ENCODE measurements at regions not wholly inside any gene's neighbourhood (a gene's known extent, or its start where the extent isn't known, plus 50 kb on each side); places are given as distances from the start of the nearest gene placed in this dataset.

GRCh38 chr6:23262864-23263263, 693.5 kb downstream of the HDGFL1 start:
- H4K91ac ChIP-seq (ENCODE audit: insufficient read length, low read depth, low read length): no peak overlapping the region
- no peak overlapping the region for H3K23ac ChIP-seq (ENCODE audit: insufficient read length, low read depth, low read length)
- no peak overlapping the region for H3K4me2 ChIP-seq (ENCODE audit: insufficient read depth, insufficient read length, low read length)
- no peak for TF ChIP-seq CTCF (conservative IDR thresholded peaks at IDR 0.05)
- no peak overlapping the region for H3K4me3 Mint-ChIP-seq
- no peak for DNase-seq
- no peak overlapping the region for H3K14ac ChIP-seq (ENCODE audit: insufficient read depth, low read length)
- no peak overlapping the region for H3K56ac ChIP-seq (ENCODE audit: insufficient read length, low read depth, low read length)
- no peak overlapping the region for H2AK5ac ChIP-seq (ENCODE audit: insufficient read length, low read length)
- no peak overlapping the region for H2BK120ac ChIP-seq (ENCODE audit: low read depth, low read length, poor library complexity, severe bottlenecking)
- peaks cover 32 to 36% of the 10 kb centered on the region in 2 experiments for H3K9me3 Mint-ChIP-seq
- H3K4ac ChIP-seq (ENCODE audit: low read depth, low read length): no peak overlapping the region
- no peaks in the 10 kb centered on the region for H3K9me3 ChIP-seq (ENCODE audit: control insufficient read depth, low read depth, low read length)
- H3K79me2 ChIP-seq (ENCODE audit: insufficient read depth, low read length): no peaks in the 10 kb centered on the region
- no peak overlapping the region for H3K18ac ChIP-seq (ENCODE audit: insufficient read length, low read depth, low read length)
- H3K4me1 ChIP-seq (ENCODE audit: insufficient read depth, low read length): no peaks in the 10 kb centered on the region
- H2AFZ ChIP-seq (ENCODE audit: low read length): no peak overlapping the region
- no peak overlapping the region for H2BK15ac ChIP-seq (ENCODE audit: low read depth, low read length)
- no peaks in the 10 kb centered on the region for H3K23me2 ChIP-seq (ENCODE audit: insufficient read length, low read depth, low read length, poor library complexity, severe bottlenecking)
- no peak overlapping the region for H3T11ph ChIP-seq (ENCODE audit: low read length)
- H3K27me3 ChIP-seq (ENCODE audit: insufficient read depth, low read length): no peaks in the 10 kb centered on the region
- no peak overlapping the region for H4K5ac ChIP-seq (ENCODE audit: insufficient read length, low read depth, low read length)
- no peak overlapping the region for H2BK5ac ChIP-seq (ENCODE audit: insufficient read length, low read length)
- H4K20me1 ChIP-seq (ENCODE audit: control insufficient read depth, insufficient read depth, insufficient read length): no peaks in the 10 kb centered on the region
- no peak overlapping the region for H2BK20ac ChIP-seq (ENCODE audit: low read depth, low read length, poor library complexity, severe bottlenecking)
- H3K27ac Mint-ChIP-seq: no peak overlapping the region
- H3K36me3 Mint-ChIP-seq (ENCODE audit: insufficient read depth in 1 of 3, low read depth in 3 of 3): peaks cover 8 to 30% (median 17%) of the 10 kb centered on the region in 3 experiments
- no peak overlapping the region for H2BK12ac ChIP-seq (ENCODE audit: insufficient read length, low read depth, low read length)
- H3K4me1 Mint-ChIP-seq: 0 out of 4 replicates have a peak, but pooled peaks cover 0 to 2% of the 10 kb centered on the region in 2 experiments
- H3K79me1 ChIP-seq (ENCODE audit: insufficient read depth, low read depth, low read length, poor library complexity, severe bottlenecking): no peaks in the 10 kb centered on the region
- H3K27ac ChIP-seq (ENCODE audit: insufficient read length, low read depth, low read length): no peak overlapping the region
- no peak overlapping the region for H3K9ac ChIP-seq (ENCODE audit: extremely low read depth, insufficient read length, low read length)
- peaks cover 3% of the 10 kb centered on the region for H3K27me3 Mint-ChIP-seq (ENCODE audit: low read depth)
- WGBS (ENCODE audit: extremely low coverage, insufficient read length, low lambda C conversion rate): no CpG with 5 or more reads among the region's 2 CpGs
- no peak overlapping the region for H4K8ac ChIP-seq (replicated peaks; ENCODE audit: insufficient read length, low read depth, low read length)
